Kidney (tissue), 13 donors: ENCODE measurements at regions not wholly inside any gene's neighbourhood (a gene's known extent, or its start where the extent isn't known, plus 50 kb on each side); places are given as distances from the start of the nearest gene placed in this dataset.

Experiments used
- DNase-seq, 5 donors: peaks; one replicate each; pipeline ENCODE4 v3.0.0-alpha.2; 2013 to 2020
- FAIRE-seq: peaks from 2 replicates; lab custom pipeline; 2012; peaks lifted over from hg19 to GRCh38; lab: Jason Lieb, UNC
- H3K27ac ChIP-seq, 2 donors: one replicate each; pipeline ENCODE4 v1.7.0; 2013; ENCODE audit warnings: low read depth in 2 of 2, low read length in 2 of 2, inconsistent platforms in 1 of 2
- H3K27me3 ChIP-seq: one replicate; pipeline ENCODE4 v1.7.1; 2013; ENCODE audit warnings: low read length, inconsistent platforms; ENCODE audit not compliant: control insufficient read depth, insufficient read depth
- H3K36me3 ChIP-seq, 3 donors: one replicate each; pipeline versions ENCODE4 v1.7.0 to v1.7.1; 2013; ENCODE audit warnings: low read length in 3 of 3, control low read depth in 1 of 3, inconsistent platforms in 1 of 3; ENCODE audit not compliant: insufficient read depth in 3 of 3, control insufficient read depth in 2 of 3
- H3K4me1 ChIP-seq, 3 donors: one replicate each; pipeline versions ENCODE4 v1.7.0 to v1.7.1; 2013; ENCODE audit warnings: low read length in 3 of 3, inconsistent platforms in 1 of 3, low read depth in 1 of 3; ENCODE audit not compliant: control insufficient read depth in 2 of 3, insufficient read depth in 2 of 3
- H3K4me3 ChIP-seq, 3 donors: one replicate each; pipeline versions ENCODE4 v1.7.0 to v1.8.1; 2013; ENCODE audit warnings: low read length in 3 of 3, control low read depth in 1 of 3, inconsistent platforms in 1 of 3
- H3K9ac ChIP-seq, 3 donors: one replicate each; pipeline versions ENCODE4 v1.7.0 to v1.7.1; 2013; ENCODE audit warnings: low read length in 3 of 3, control low read depth in 1 of 3, inconsistent platforms in 1 of 3
- H3K9me3 ChIP-seq, 3 donors: one replicate each; pipeline versions ENCODE4 v1.7.0 to v1.7.1; 2013; ENCODE audit warnings: low read length in 3 of 3, control low read depth in 1 of 3, inconsistent platforms in 1 of 3; ENCODE audit not compliant: control insufficient read depth in 2 of 3, insufficient read depth in 1 of 3
- CTCF ChIP-seq: IDR thresholded peaks from 3 replicates; pipeline ENCODE4 v1.5.1; 2012; ENCODE audit warnings: mild to moderate bottlenecking, moderate library complexity, borderline replicate concordance; ENCODE audit not compliant: insufficient read depth; ENCODE audit errors: extremely low read depth
- intact Hi-C: fragments of 100-400 bp; cut with DNase I; formaldehyde crosslinking; loops from one replicate; pipeline ENCODE4 v1.11.1; 2022
- donor health status: control.
- donor health status: control.
- donor health status: control.
- donor health status: control.
- donor health status: control.
- donor health status: DM: yes; HTN: yes; CAD: no.
- donor health status: Normal renal cell carcinoma (clear cell type).

- Histone ChIP-seq H3K9me3 (no peaks in the 10 kb centered on the region), H3K27me3 (no peaks in the 10 kb centered on the region), H3K27ac (no peak overlapping the region), H3K36me3 (no peaks in the 10 kb centered on the region), H3K9ac (no peak overlapping the region), H3K4me1 (peaks cover 0 to 4% (median 0%) of the 10 kb centered on the region in 3 donors), H3K4me3 (no peak overlapping the region)
- FAIRE-seq (no peak), DNase-seq (no peak)
- intact Hi-C loops, result no loop called here
- no peak for TF ChIP-seq CTCF
Observed at GRCh38 chr11:19594326-19594725, 118.3 kb upstream of the NAV2 start.

GRCh38 chr11:19592842-19593241 lies 119.8 kb upstream of the NAV2 start:
- no peak overlapping the region for H3K4me3 ChIP-seq
- intact Hi-C loops, result no loop called here

GRCh38 chr11:19589567-19590260 lies 122.9 kb upstream of the NAV2 start:
- no peak for TF ChIP-seq CTCF
- intact Hi-C loops, result no loop called here
- FAIRE-seq (no peak), DNase-seq (no peak)
- Histone ChIP-seq H3K9me3 (peaks cover 0 to 3% (median 0%) of the 10 kb centered on the region in 3 donors), H3K4me3 (no peak overlapping the region), H3K27me3 (no peaks in the 10 kb centered on the region), H3K4me1 (no peaks in the 10 kb centered on the region), H3K9ac (no peak overlapping the region), H3K36me3 (no peaks in the 10 kb centered on the region), H3K27ac (no peak overlapping the region)

More at GRCh38 chr11:19592842-19593241, 119.8 kb upstream of the NAV2 start:
- Histone ChIP-seq H3K9me3 (peaks cover 0 to under 1% (median 0%) of the 10 kb centered on the region in 3 donors), H3K9ac (no peak overlapping the region), H3K36me3 (no peaks in the 10 kb centered on the region), H3K4me1 (peaks cover 0 to 4% (median 0%) of the 10 kb centered on the region in 3 donors), H3K27me3 (no peaks in the 10 kb centered on the region), H3K27ac (no peak overlapping the region)
- TF ChIP-seq CTCF, result no peak
- DNase-seq, result no peak
- FAIRE-seq, result no peak
